CD8-positive, alpha-beta memory T cell (primary cell): ENCODE measurements at regions not wholly inside any gene's neighbourhood (a gene's known extent, or its start where the extent isn't known, plus 50 kb on each side); places are given as distances from the start of the nearest gene placed in this dataset.
A peak's percentile ranks its signal among the peaks of the same experiment; 100 is the strongest.

ENCODE experiments used
- CTCF ChIA-PET: fragments of 350-600 bp; sonication (Branson Sonifier 250); formaldehyde crosslinking; loops from one replicate; lab custom pipeline; 2021; ENCODE audit warnings: antibody characterized with exemption; lab: Charles Lee
- POLR2A ChIA-PET: fragments of 350-600 bp; sonication (Branson Sonifier 250); formaldehyde crosslinking; loops from one replicate; lab custom pipeline; 2021; ENCODE audit warnings: antibody characterized with exemption; lab: Charles Lee
- DNase-seq, 5 donors: peaks; one replicate each; pipeline versions ENCODE4 v3.0.0 to v3.0.0-alpha.2; 2020 to 2022; ENCODE audit warnings: mixed read lengths in 1 of 5
- H3K27ac ChIP-seq: one replicate; pipeline ENCODE4 v1.7.0; 2013; ENCODE audit warnings: low read depth, mild to moderate bottlenecking, low read length, moderate library complexity
- H3K27me3 ChIP-seq: 2 replicates; pipeline ENCODE4 v1.7.0; 2013; ENCODE audit warnings: low read length, mild to moderate bottlenecking; ENCODE audit not compliant: insufficient read depth, poor library complexity, severe bottlenecking
- H3K36me3 ChIP-seq: 2 replicates; pipeline ENCODE4 v1.7.0; 2013; ENCODE audit warnings: mild to moderate bottlenecking, low read length, moderate library complexity; ENCODE audit not compliant: insufficient read depth
- H3K4me1 ChIP-seq: 2 replicates; pipeline ENCODE4 v1.7.0; 2013; ENCODE audit warnings: mild to moderate bottlenecking, low read length, moderate library complexity; ENCODE audit not compliant: insufficient read depth
- H3K4me3 ChIP-seq: 2 replicates; pipeline ENCODE4 v1.7.0; 2013; ENCODE audit warnings: mild to moderate bottlenecking, low read length
- H3K9me3 ChIP-seq: 2 replicates; pipeline ENCODE4 v1.7.0; 2013; ENCODE audit warnings: mild to moderate bottlenecking, low read length
- H3K27ac Mint-ChIP-seq, 8 donors: one replicate each; pipeline ENCODE4 v1.8.0; 2020 to 2021; ENCODE audit warnings: mixed read lengths in 8 of 8, mild to moderate bottlenecking in 6 of 8, inconsistent platforms in 3 of 8, moderate library complexity in 3 of 8
- H3K27me3 Mint-ChIP-seq, 2 donors: one replicate each; pipeline ENCODE4 v1.8.0; 2020 to 2021; ENCODE audit warnings: mixed read lengths in 2 of 2, mild to moderate bottlenecking in 1 of 2, moderate library complexity in 1 of 2
- H3K36me3 Mint-ChIP-seq, 3 donors: one replicate each; pipeline ENCODE4 v1.8.0; 2020 to 2021; ENCODE audit warnings: mixed read lengths in 3 of 3, inconsistent platforms in 1 of 3, mild to moderate bottlenecking in 1 of 3
- H3K4me1 Mint-ChIP-seq, 3 donors: one replicate each; pipeline ENCODE4 v1.8.0; 2020 to 2021; ENCODE audit warnings: mixed read lengths in 3 of 3, inconsistent platforms in 1 of 3, mild to moderate bottlenecking in 1 of 3
- H3K4me3 Mint-ChIP-seq, 7 donors: one replicate each; pipeline ENCODE4 v1.8.0; 2020 to 2021; ENCODE audit warnings: mixed read lengths in 7 of 7, mild to moderate bottlenecking in 6 of 7, moderate library complexity in 4 of 7, inconsistent platforms in 2 of 7
- H3K9me3 Mint-ChIP-seq, 5 donors: one replicate each; pipeline ENCODE4 v1.8.0; 2020 to 2022; ENCODE audit warnings: mixed read lengths in 5 of 5, mild to moderate bottlenecking in 3 of 5, moderate library complexity in 2 of 5, inconsistent platforms in 1 of 5

GRCh38 chr13:44266772-44267171 lies 106.9 kb upstream of the SERP2 start:
- H3K27ac ChIP-seq, result no peak overlapping the region
- no peaks in the 10 kb centered on the region for H3K27me3 ChIP-seq
- Mint-ChIP-seq H3K36me3 (peaks cover 0 to 9% (median 0%) of the 10 kb centered on the region in 3 donors), H3K9me3 (no peaks in the 10 kb centered on the region), H3K27me3 (peaks cover 11 to 23% of the 10 kb centered on the region in 2 donors), H3K4me1 (no peaks in the 10 kb centered on the region), H3K4me3 (no peak overlapping the region), H3K27ac (peak overlapping the region in 1 of 8 donors; percentile 57)
- no peaks in the 10 kb centered on the region for H3K36me3 ChIP-seq
- ChIA-PET POLR2A (no interaction called here), CTCF (no interaction called here)
- DNase-seq, result no peak
- no peak overlapping the region for H3K4me3 ChIP-seq
- no peaks in the 10 kb centered on the region for H3K9me3 ChIP-seq
- H3K4me1 ChIP-seq, result no peaks in the 10 kb centered on the region

GRCh38 chr13:44267203-44267602 lies 106.4 kb upstream of the SERP2 start:
- Histone ChIP-seq H3K27ac (no peak overlapping the region), H3K9me3 (no peaks in the 10 kb centered on the region), H3K4me1 (no peaks in the 10 kb centered on the region), H3K4me3 (no peak overlapping the region), H3K27me3 (no peaks in the 10 kb centered on the region), H3K36me3 (no peaks in the 10 kb centered on the region)
- ChIA-PET POLR2A (no interaction called here), CTCF (no interaction called here)
- Mint-ChIP-seq H3K4me1 (no peaks in the 10 kb centered on the region), H3K4me3 (no peak overlapping the region), H3K27ac (no peak overlapping the region), H3K36me3 (peaks cover 0 to 9% (median 0%) of the 10 kb centered on the region in 3 donors), H3K9me3 (no peaks in the 10 kb centered on the region), H3K27me3 (peaks cover 11 to 23% of the 10 kb centered on the region in 2 donors)
- no peak for DNase-seq

- DNase-seq, result no peak
- no peaks in the 10 kb centered on the region for H3K36me3 ChIP-seq
- Mint-ChIP-seq H3K27me3 (peaks cover 11 to 23% of the 10 kb centered on the region in 2 donors), H3K27ac (no peak overlapping the region), H3K4me1 (peaks cover 0 to under 1% (median 0%) of the 10 kb centered on the region in 3 donors), H3K4me3 (no peak overlapping the region), H3K9me3 (no peaks in the 10 kb centered on the region), H3K36me3 (peaks cover 0 to 9% (median 2%) of the 10 kb centered on the region in 3 donors)
- no peak overlapping the region for H3K4me3 ChIP-seq
- CTCF ChIA-PET, result no interaction called here
- H3K27ac ChIP-seq, result no peak overlapping the region
- H3K9me3 ChIP-seq, result no peaks in the 10 kb centered on the region
- no peaks in the 10 kb centered on the region for H3K4me1 ChIP-seq
- no peaks in the 10 kb centered on the region for H3K27me3 ChIP-seq
- POLR2A ChIA-PET, result no interaction called here
Observed at GRCh38 chr13:44267980-44268379, 105.6 kb upstream of the SERP2 start.

GRCh38 chr13:44268980-44269379 lies 104.6 kb upstream of the SERP2 start:
- H3K4me3 Mint-ChIP-seq, result no peak overlapping the region
- Histone ChIP-seq H3K4me1 (peaks cover 4% of the 10 kb centered on the region), H3K9me3 (no peaks in the 10 kb centered on the region), H3K27ac (no peak overlapping the region), H3K4me3 (no peak overlapping the region), H3K27me3 (no peaks in the 10 kb centered on the region), H3K36me3 (no peaks in the 10 kb centered on the region)
- no peaks in the 10 kb centered on the region for H3K9me3 Mint-ChIP-seq
- peaks cover 0 to 9% (median 2%) of the 10 kb centered on the region in 3 donors for H3K36me3 Mint-ChIP-seq
- H3K27me3 Mint-ChIP-seq, result peaks cover 11 to 19% of the 10 kb centered on the region in 2 donors
- POLR2A ChIA-PET, result no interaction called here
- peaks cover 1 to 10% (median 2%) of the 10 kb centered on the region in 3 donors for H3K4me1 Mint-ChIP-seq
- CTCF ChIA-PET, result no interaction called here
- H3K27ac Mint-ChIP-seq, result no peak overlapping the region
- DNase-seq, result no peak

- Mint-ChIP-seq H3K36me3 (peaks cover 2 to 19% (median 5%) of the 10 kb centered on the region in 3 donors), H3K9me3 (peaks cover 0 to 6% (median 0%) of the 10 kb centered on the region in 5 donors), H3K27ac (peak overlapping the region in 1 of 8 donors; percentile 12), H3K4me1 (peaks cover 13 to 22% (median 14%) of the 10 kb centered on the region in 3 donors), H3K4me3 (no peak overlapping the region), H3K27me3 (peaks cover 11% of the 10 kb centered on the region in 2 donors)
- no peak for DNase-seq
- Histone ChIP-seq H3K4me1 (peaks cover 13% of the 10 kb centered on the region), H3K27ac (no peak overlapping the region), H3K27me3 (no peaks in the 10 kb centered on the region), H3K9me3 (no peaks in the 10 kb centered on the region), H3K36me3 (no peaks in the 10 kb centered on the region), H3K4me3 (no peak overlapping the region)
- ChIA-PET CTCF (no interaction called here), POLR2A (no interaction called here)
Observed at GRCh38 chr13:44270150-44270549, 103.5 kb upstream of the SERP2 start.

- Histone ChIP-seq H3K4me3 (no peak overlapping the region), H3K36me3 (no peaks in the 10 kb centered on the region), H3K27ac (no peak overlapping the region), H3K27me3 (no peaks in the 10 kb centered on the region), H3K9me3 (no peaks in the 10 kb centered on the region), H3K4me1 (peaks cover 19% of the 10 kb centered on the region)
- Mint-ChIP-seq H3K4me1 (peaks cover 20 to 29% (median 23%) of the 10 kb centered on the region in 3 donors), H3K9me3 (peaks cover 0 to 6% (median 0%) of the 10 kb centered on the region in 5 donors), H3K27ac (peak overlapping the region in 3 of 8 donors; percentile 5 to 11 (median 10)), H3K27me3 (peaks cover 4% of the 10 kb centered on the region in 2 donors), H3K36me3 (peaks cover 6 to 21% (median 7%) of the 10 kb centered on the region in 3 donors), H3K4me3 (no peak overlapping the region)
- POLR2A ChIA-PET, result no interaction called here
- DNase-seq, result no peak
- CTCF ChIA-PET, result no interaction called here
Observed at GRCh38 chr13:44271031-44271455, 102.6 kb upstream of the SERP2 start.

- Histone ChIP-seq H3K4me3 (no peak overlapping the region), H3K27me3 (no peaks in the 10 kb centered on the region), H3K9me3 (no peaks in the 10 kb centered on the region), H3K4me1 (peaks cover 19% of the 10 kb centered on the region), H3K36me3 (no peaks in the 10 kb centered on the region), H3K27ac (no peak overlapping the region)
- H3K4me3 Mint-ChIP-seq, result no peak overlapping the region
- peaks cover 6 to 21% (median 7%) of the 10 kb centered on the region in 3 donors for H3K36me3 Mint-ChIP-seq
- POLR2A ChIA-PET, result no interaction called here
- DNase-seq, result no peak
- H3K27ac Mint-ChIP-seq, result peak overlapping the region in 1 of 8 donors; percentile 28
- peaks cover 0 to 6% (median 0%) of the 10 kb centered on the region in 5 donors for H3K9me3 Mint-ChIP-seq
- peaks cover 3 to 4% of the 10 kb centered on the region in 2 donors for H3K27me3 Mint-ChIP-seq
- H3K4me1 Mint-ChIP-seq, result peaks cover 20 to 29% (median 23%) of the 10 kb centered on the region in 3 donors
- CTCF ChIA-PET, result no interaction called here
Observed at GRCh38 chr13:44271473-44271872, 102.2 kb upstream of the SERP2 start.

GRCh38 chr13:44271915-44272341 lies 101.7 kb upstream of the SERP2 start:
- peaks cover 19% of the 10 kb centered on the region for H3K4me1 ChIP-seq
- H3K36me3 ChIP-seq, result no peaks in the 10 kb centered on the region
- Mint-ChIP-seq H3K27me3 (peaks cover 3% of the 10 kb centered on the region in 2 donors), H3K4me1 (peaks cover 20 to 29% (median 23%) of the 10 kb centered on the region in 3 donors), H3K4me3 (no peak overlapping the region), H3K27ac (peak overlapping the region in 6 of 8 donors; percentile 26 to 98 (median 73)), H3K9me3 (peaks cover 0 to 6% (median 0%) of the 10 kb centered on the region in 5 donors), H3K36me3 (peaks cover 6 to 21% (median 7%) of the 10 kb centered on the region in 3 donors)
- CTCF ChIA-PET, result interaction anchor here (1.2 kb wide), 1 partner anchor 10 kb away, joined by 3 read pairs; no protein-coding TSS in a partner anchor
- H3K4me3 ChIP-seq, result no peak overlapping the region
- H3K27me3 ChIP-seq, result no peaks in the 10 kb centered on the region
- no peak for DNase-seq
- no peaks in the 10 kb centered on the region for H3K9me3 ChIP-seq
- POLR2A ChIA-PET, result no interaction called here
- H3K27ac ChIP-seq, result no peak overlapping the region
